PC-3 (cell line): ENCODE measurements at regions not wholly inside any gene's neighbourhood (a gene's known extent, or its start where the extent isn't known, plus 50 kb on each side); places are given as distances from the start of the nearest gene placed in this dataset.

ENCODE experiments used
- ATAC-seq: fragments of 200-7000 bp; cut with Tn5 transposase; 2 replicates; pipeline ENCODE4 v1.9.1; 2020; ENCODE audit warnings: mild to moderate bottlenecking, moderate library complexity
- BruUV-seq: library from RNA; stranded (reverse); fragments of 400-500 nt; replicated peaks from 2 replicates; lab custom pipeline; 2021; lab: Mats Ljungman, UMichigan
- CTCF ChIA-PET: fragments of 300-600 bp; sonication (Branson Sonifier 250); formaldehyde crosslinking; loops from one replicate; lab custom pipeline; 2022; ENCODE audit warnings: antibody characterized with exemption; lab: Charles Lee
- POLR2A ChIA-PET: fragments of 300-600 bp; sonication (Branson Sonifier 250); formaldehyde crosslinking; loops from one replicate; lab custom pipeline; 2022; ENCODE audit warnings: antibody characterized with exemption; ENCODE audit not compliant: unreplicated experiment; lab: Charles Lee
- DNase-seq: peaks from one replicate; pipeline ENCODE4 v3.0.0-alpha.2; 2015
- H2AFZ ChIP-seq: fragments of 300-600 bp; sonication (generic); 2 replicates; pipeline ENCODE4 v1.6.0; 2016; ENCODE audit warnings: antibody characterized with exemption, low read length
- H3F3A ChIP-seq: fragments of 300-600 bp; sonication (generic); one replicate; pipeline ENCODE4 v1.6.0; 2017; ENCODE audit warnings: antibody characterized with exemption, low read length, control low read depth, mild to moderate bottlenecking; ENCODE audit not compliant: unreplicated experiment
- H3K27ac ChIP-seq: fragments of 300-600 bp; sonication (generic); 2 replicates; pipeline ENCODE4 v1.5.1; 2016; ENCODE audit warnings: mild to moderate bottlenecking, low read length
- H3K27me3 ChIP-seq: fragments of 300-600 bp; sonication (generic); 2 replicates; pipeline ENCODE4 v1.6.1; 2016; ENCODE audit warnings: low read length, mixed read lengths
- H3K36me3 ChIP-seq: fragments of 300-600 bp; sonication (generic); 2 replicates; pipeline ENCODE4 v1.6.1; 2016; ENCODE audit warnings: low read depth, mixed run types, low read length, mixed read lengths
- H3K4me1 ChIP-seq: fragments of 300-600 bp; sonication (generic); 2 replicates; pipeline ENCODE4 v1.5.1; 2016; ENCODE audit warnings: low read length; ENCODE audit not compliant: insufficient read depth
- H3K4me2 ChIP-seq: fragments of 300-600 bp; sonication (generic); 2 replicates; pipeline ENCODE4 v1.6.0; 2016; ENCODE audit warnings: low read length
- H3K4me3 ChIP-seq: fragments of 300-600 bp; sonication (generic); 2 replicates; pipeline ENCODE4 v1.5.1; 2016; ENCODE audit warnings: mild to moderate bottlenecking, low read length, mixed read lengths
- H3K79me2 ChIP-seq: fragments of 300-600 bp; sonication (generic); 2 replicates; pipeline ENCODE4 v1.6.1; 2017; ENCODE audit warnings: low read length, mixed read lengths
- H3K9ac ChIP-seq: fragments of 300-600 bp; sonication (generic); 2 replicates; pipeline ENCODE4 v1.6.0; 2016; ENCODE audit warnings: mild to moderate bottlenecking, low read length
- H3K9me2 ChIP-seq: fragments of 300-600 bp; sonication (generic); replicated peaks from 2 replicates; pipeline ENCODE4 v1.6.1; 2016; ENCODE audit warnings: mixed run types, low read length, mixed read lengths
- H3K9me3 ChIP-seq: fragments of 300-600 bp; sonication (generic); 2 replicates; pipeline ENCODE4 v1.6.1; 2016; ENCODE audit warnings: low read length, mixed read lengths
- H4K20me1 ChIP-seq: fragments of 300-600 bp; sonication (generic); 2 replicates; pipeline ENCODE4 v1.6.1; 2016; ENCODE audit warnings: low read length, mixed read lengths
- CTCF ChIP-seq: fragments of 300-600 bp; sonication (generic); conservative IDR thresholded peaks from 2 replicates; pipeline ENCODE4 v1.5.1; 2017; ENCODE audit warnings: antibody characterized with exemption, low read depth, mild to moderate bottlenecking, low read length
- EZH2 ChIP-seq: fragments of 300-600 bp; sonication (generic); IDR thresholded peaks from one replicate; pipeline ENCODE4 v1.6.1; 2017; ENCODE audit warnings: antibody characterized with exemption, mild to moderate bottlenecking, low read length; ENCODE audit not compliant: unreplicated experiment
- EZH2phosphoT487 ChIP-seq: fragments of 300-600 bp; sonication (generic); IDR thresholded peaks from 2 replicates; pipeline ENCODE4 v1.6.1; 2018; ENCODE audit warnings: mild to moderate bottlenecking, antibody characterized with exemption, low read length, borderline replicate concordance
- intact Hi-C: fragments of 100-400 bp; cut with micrococcal nuclease; formaldehyde crosslinking; loops from 2 replicates; pipeline ENCODE4 v1.9.0; 2023

GRCh38 chr4:184273166-184274147, 55.8 kb upstream of the ENPP6 start:
- H2AFZ ChIP-seq: no peak overlapping the region
- no peak overlapping the region for H3K27ac ChIP-seq
- ATAC-seq (no peak), DNase-seq (no peak)
- H3K79me2 ChIP-seq: no peaks in the 10 kb centered on the region
- no peak overlapping the region for H3K9ac ChIP-seq
- no TSS peak for BruUV-seq
- H3K9me3 ChIP-seq: 0 out of 2 replicates have a peak, but pooled peaks cover 3% of the 10 kb centered on the region
- TF ChIP-seq EZH2phosphoT487: no peak
- no peak for TF ChIP-seq CTCF
- TF ChIP-seq EZH2: no peak
- no peaks in the 10 kb centered on the region for H4K20me1 ChIP-seq
- intact Hi-C loops: no loop called here
- no peaks in the 10 kb centered on the region for H3F3A ChIP-seq
- no peaks in the 10 kb centered on the region for H3K9me2 ChIP-seq
- no peaks in the 10 kb centered on the region for H3K36me3 ChIP-seq
- peaks cover 2% of the 10 kb centered on the region for H3K4me1 ChIP-seq
- no peak overlapping the region for H3K4me2 ChIP-seq
- POLR2A ChIA-PET: no interaction called here
- CTCF ChIA-PET: interaction anchor here (0.6 kb wide), 1 partner anchor 252 kb away, joined by 3 read pairs; no protein-coding TSS in a partner anchor
- no peak overlapping the region for H3K4me3 ChIP-seq
- no peaks in the 10 kb centered on the region for H3K27me3 ChIP-seq

DNA sequence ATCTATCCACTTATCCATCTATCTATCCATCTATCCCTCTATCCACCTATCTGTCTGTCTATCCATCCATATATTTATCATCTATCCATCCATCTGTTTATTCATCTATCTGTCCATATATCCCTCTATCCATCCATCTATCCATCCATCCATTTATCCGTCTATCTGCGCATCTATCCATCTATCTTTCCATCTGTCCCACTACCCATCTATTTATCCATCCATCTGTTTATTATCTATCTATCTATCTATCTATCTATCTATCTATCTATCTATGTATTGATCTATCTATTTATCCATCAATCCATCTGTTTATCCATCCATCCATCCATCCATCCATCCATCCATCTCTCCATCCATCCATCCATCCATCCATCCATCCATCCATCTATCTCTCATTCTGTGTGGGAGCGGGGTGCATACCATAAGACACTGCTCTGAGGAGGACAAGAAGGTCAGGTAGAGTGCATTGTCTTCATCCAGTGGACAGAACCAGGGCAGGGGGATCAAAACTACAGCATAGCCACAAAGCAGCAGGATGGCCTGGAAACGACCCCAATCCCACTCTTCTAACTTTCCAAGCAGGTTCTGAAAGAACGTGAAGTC, 53.2 kb upstream of the ENPP6 start:
- intact Hi-C loops: no loop called here
- ChIA-PET POLR2A (no interaction called here), CTCF (no interaction called here)
- Histone ChIP-seq H3F3A (no peaks in the 10 kb centered on the region), H3K27me3 (no peaks in the 10 kb centered on the region), H3K4me2 (no peak overlapping the region), H3K4me3 (no peak overlapping the region), H3K9me3 (no peaks in the 10 kb centered on the region), H3K9ac (no peak overlapping the region), H3K9me2 (no peaks in the 10 kb centered on the region), H3K4me1 (peaks cover 15% of the 10 kb centered on the region), H2AFZ (no peak overlapping the region), H3K79me2 (no peaks in the 10 kb centered on the region), H4K20me1 (no peaks in the 10 kb centered on the region), H3K36me3 (no peaks in the 10 kb centered on the region), H3K27ac (no peak overlapping the region)
- no peak for DNase-seq
- no TSS peak for BruUV-seq
- TF ChIP-seq CTCF: no peak
- no peak for TF ChIP-seq EZH2phosphoT487
- TF ChIP-seq EZH2: no peak
- ATAC-seq: no peak
